Large intestine (tissue), 3 donors: ENCODE measurements at regions not wholly inside any gene's neighbourhood (a gene's known extent, or its start where the extent isn't known, plus 50 kb on each side); places are given as distances from the start of the nearest gene placed in this dataset.

ENCODE experiments used
- DNase-seq, 2 donors: peaks; one replicate each; pipeline versions ENCODE4 v3.0.0 to v3.0.0-alpha.2; 2013
- H3K27ac ChIP-seq: one replicate; pipeline ENCODE4 v1.5.1; 2013; ENCODE audit warnings: low read length
- H3K27me3 ChIP-seq: 2 replicates; pipeline ENCODE4 v1.6.1; 2013; ENCODE audit warnings: low read length; ENCODE audit not compliant: control insufficient read depth, insufficient read depth
- H3K36me3 ChIP-seq: 2 replicates; pipeline ENCODE4 v1.6.1; 2013; ENCODE audit warnings: low read length; ENCODE audit not compliant: control insufficient read depth, insufficient read depth
- H3K4me1 ChIP-seq: one replicate; pipeline ENCODE4 v1.6.1; 2013; ENCODE audit warnings: low read length; ENCODE audit not compliant: control insufficient read depth, insufficient read depth
- H3K4me3 ChIP-seq: one replicate; pipeline ENCODE4 v1.5.1; 2013; ENCODE audit warnings: low read length
- H3K9me3 ChIP-seq: one replicate; pipeline ENCODE4 v1.6.1; 2013; ENCODE audit warnings: mild to moderate bottlenecking, low read depth, low read length, moderate library complexity; ENCODE audit not compliant: control insufficient read depth
- WGBS: methylation state at CpG from one replicate; pipeline ENCODE4 v1.1.5; 2013; ENCODE audit warnings: low lambda C conversion rate; ENCODE audit not compliant: insufficient coverage; 5-methylcytosine and 5-hydroxymethylcytosine counted together

DNA sequence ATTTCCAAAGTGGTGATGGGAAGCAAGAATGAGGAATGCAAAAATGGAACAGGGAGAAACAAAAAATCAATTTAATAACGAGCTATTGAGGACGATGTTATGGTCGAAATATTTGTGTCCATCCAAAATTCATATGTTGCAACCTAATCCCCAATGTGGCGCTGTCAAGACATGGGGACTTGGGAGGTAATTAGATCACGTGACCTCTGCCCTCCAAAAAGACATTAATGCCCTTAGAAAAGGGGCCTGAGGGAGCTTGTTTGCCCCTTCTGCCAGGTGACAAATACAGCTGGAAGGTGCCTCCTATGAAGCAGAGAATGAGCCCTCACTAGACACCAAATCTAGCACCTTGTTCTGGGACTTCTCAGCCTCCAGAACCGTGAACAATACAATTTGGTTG is 315.2 kb upstream of the CDH9 start:
- no peaks in the 10 kb centered on the region for H3K4me1 ChIP-seq
- no peaks in the 10 kb centered on the region for H3K9me3 ChIP-seq
- H3K27ac ChIP-seq, result no peak overlapping the region
- WGBS, result 100% methylated on average over 1 of the region's 6 CpGs
- no peak for DNase-seq
- no peak overlapping the region for H3K4me3 ChIP-seq
- H3K36me3 ChIP-seq, result no peaks in the 10 kb centered on the region
- H3K27me3 ChIP-seq, result no peaks in the 10 kb centered on the region

DNA sequence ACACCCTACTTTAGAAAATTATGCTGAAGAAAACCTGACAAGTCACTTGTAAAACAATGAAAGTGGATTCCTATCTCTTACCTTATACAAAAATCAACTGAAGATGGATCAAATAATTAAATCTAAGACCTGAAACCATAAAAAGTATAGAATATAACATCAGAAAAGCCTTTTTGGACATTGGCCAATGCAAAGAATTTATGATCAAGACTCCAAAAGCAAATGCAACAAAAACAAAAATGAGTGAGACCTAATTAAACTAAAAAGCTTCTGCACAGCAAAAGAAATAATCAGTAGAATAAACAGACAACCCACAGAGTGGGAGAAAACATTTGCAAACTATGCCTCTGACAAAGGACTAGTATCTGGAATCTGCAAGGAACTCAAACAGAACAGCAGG is 303.0 kb upstream of the CDH9 start:
- H3K36me3 ChIP-seq, result no peaks in the 10 kb centered on the region
- no peak for DNase-seq
- no peaks in the 10 kb centered on the region for H3K27me3 ChIP-seq
- no peaks in the 10 kb centered on the region for H3K4me1 ChIP-seq
- H3K4me3 ChIP-seq, result no peak overlapping the region
- H3K27ac ChIP-seq, result no peak overlapping the region
- no peaks in the 10 kb centered on the region for H3K9me3 ChIP-seq

DNA sequence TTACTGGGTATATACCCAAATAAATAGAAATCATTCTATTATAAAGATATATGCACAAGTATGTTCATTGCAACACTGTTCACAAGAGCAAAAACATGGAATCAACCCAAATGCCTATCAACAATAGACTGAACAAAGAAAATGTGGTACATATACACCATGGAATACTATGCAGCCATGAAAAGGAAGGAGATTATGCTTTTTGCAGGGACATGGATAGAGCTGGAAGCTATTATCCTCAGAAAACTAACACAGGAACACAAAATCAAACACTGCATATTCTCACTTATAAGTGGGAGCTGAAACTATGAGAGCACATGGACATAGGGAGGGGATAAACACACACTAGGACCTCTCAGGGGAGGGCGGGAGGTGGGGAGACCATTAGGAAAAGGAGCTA is 298.4 kb upstream of the CDH9 start:
- Histone ChIP-seq H3K27me3 (no peaks in the 10 kb centered on the region), H3K27ac (no peak overlapping the region), H3K9me3 (no peaks in the 10 kb centered on the region), H3K4me1 (no peaks in the 10 kb centered on the region), H3K4me3 (no peak overlapping the region), H3K36me3 (no peaks in the 10 kb centered on the region)
- no peak for DNase-seq
- WGBS, result no CpG with 5 or more reads among the region's 1 CpG

DNA sequence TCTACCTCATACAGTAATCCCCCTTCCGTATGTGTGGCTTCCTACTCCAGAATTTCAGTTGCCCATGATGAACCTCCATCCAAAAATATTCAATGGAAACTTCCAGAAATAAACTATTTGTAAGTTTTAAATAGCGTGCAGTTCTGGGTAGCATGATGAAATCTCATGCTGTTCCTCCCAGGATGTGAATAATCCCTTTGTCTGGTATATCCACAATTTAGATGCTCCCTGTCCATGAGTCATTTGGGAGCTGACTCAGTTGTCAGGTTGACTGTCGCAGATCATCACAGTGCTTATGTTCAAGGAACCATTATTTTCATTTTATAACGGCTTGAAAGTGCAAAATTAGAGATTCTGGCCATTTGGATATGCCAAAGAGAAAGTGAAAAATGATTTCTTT is 290.1 kb upstream of the CDH9 start:
- no peaks in the 10 kb centered on the region for H3K4me1 ChIP-seq
- H3K4me3 ChIP-seq, result no peak overlapping the region
- H3K27ac ChIP-seq, result no peak overlapping the region
- DNase-seq, result no peak
- H3K36me3 ChIP-seq, result no peaks in the 10 kb centered on the region
- H3K27me3 ChIP-seq, result no peaks in the 10 kb centered on the region
- no peaks in the 10 kb centered on the region for H3K9me3 ChIP-seq
- WGBS, result 91% methylated on average over 3 of the region's 4 CpGs

DNA sequence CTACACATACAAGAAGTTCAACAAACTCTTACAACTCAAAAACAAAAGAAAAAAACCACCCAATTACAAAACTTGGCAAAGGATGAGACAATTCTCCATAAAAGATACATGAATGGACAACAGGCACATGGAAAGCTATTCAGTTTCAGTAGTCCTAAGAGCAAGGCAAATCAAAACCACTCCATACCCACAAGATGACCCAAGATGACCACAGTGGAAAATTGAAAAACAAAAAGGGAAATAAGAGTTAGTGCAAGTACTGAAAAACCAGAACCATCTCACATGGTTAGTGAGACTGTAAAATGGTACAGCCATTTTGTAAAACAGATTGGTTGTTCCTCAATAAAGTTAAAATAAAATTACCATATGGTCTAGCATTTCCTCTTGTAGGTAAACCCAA is 287.1 kb upstream of the CDH9 start:
- Histone ChIP-seq H3K4me3 (no peak overlapping the region), H3K27me3 (no peaks in the 10 kb centered on the region), H3K27ac (no peak overlapping the region), H3K4me1 (no peaks in the 10 kb centered on the region), H3K36me3 (no peaks in the 10 kb centered on the region), H3K9me3 (no peaks in the 10 kb centered on the region)
- DNase-seq, result no peak

DNA sequence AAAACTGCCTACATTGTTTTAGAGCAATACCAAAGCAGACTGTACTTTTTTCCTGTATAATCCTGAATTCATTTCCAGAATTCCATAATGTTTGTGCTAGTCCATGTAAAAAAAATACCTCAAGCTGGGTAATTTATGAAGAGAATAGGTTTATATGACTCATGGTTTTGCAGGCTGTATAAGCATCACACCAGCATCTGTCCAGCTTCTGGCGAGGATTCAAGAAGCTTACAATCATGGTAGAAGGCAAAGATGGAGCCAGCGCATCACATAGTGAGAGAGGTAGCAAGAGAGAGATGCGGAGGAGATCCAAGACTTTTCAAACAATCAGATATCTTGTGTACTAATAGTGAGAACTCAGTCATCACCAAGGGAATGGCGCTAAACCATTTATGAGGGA is 280.3 kb upstream of the CDH9 start:
- DNase-seq, result no peak
- H3K27ac ChIP-seq, result no peak overlapping the region
- no CpG with 5 or more reads among the region's 4 CpGs for WGBS
- no peak overlapping the region for H3K4me3 ChIP-seq
- H3K36me3 ChIP-seq, result no peaks in the 10 kb centered on the region
- H3K4me1 ChIP-seq, result no peaks in the 10 kb centered on the region
- no peaks in the 10 kb centered on the region for H3K27me3 ChIP-seq
- H3K9me3 ChIP-seq, result peaks cover 3% of the 10 kb centered on the region

DNA sequence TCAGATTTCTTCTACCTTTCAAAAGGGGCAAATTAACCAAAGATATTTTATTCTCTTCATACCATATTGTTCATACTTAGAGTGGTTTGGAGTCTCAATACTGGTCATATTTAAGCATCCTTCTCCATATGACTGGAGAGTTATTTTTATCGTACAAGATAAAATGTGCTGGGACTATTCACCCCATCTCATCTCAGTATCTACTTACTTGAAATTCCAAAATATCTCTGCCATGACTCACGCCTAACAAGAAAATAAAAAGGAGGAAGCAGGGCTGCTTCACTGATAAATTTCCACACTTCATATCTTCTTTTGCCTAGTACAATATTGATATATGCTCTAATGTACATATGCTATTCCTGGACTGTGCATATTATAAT is 277.9 kb upstream of the CDH9 start:
- Histone ChIP-seq H3K36me3 (no peaks in the 10 kb centered on the region), H3K4me1 (no peaks in the 10 kb centered on the region), H3K9me3 (peaks cover 3% of the 10 kb centered on the region), H3K27ac (no peak overlapping the region), H3K4me3 (no peak overlapping the region), H3K27me3 (no peaks in the 10 kb centered on the region)
- no CpG with 5 or more reads among the region's 2 CpGs for WGBS
- DNase-seq, result no peak

DNA sequence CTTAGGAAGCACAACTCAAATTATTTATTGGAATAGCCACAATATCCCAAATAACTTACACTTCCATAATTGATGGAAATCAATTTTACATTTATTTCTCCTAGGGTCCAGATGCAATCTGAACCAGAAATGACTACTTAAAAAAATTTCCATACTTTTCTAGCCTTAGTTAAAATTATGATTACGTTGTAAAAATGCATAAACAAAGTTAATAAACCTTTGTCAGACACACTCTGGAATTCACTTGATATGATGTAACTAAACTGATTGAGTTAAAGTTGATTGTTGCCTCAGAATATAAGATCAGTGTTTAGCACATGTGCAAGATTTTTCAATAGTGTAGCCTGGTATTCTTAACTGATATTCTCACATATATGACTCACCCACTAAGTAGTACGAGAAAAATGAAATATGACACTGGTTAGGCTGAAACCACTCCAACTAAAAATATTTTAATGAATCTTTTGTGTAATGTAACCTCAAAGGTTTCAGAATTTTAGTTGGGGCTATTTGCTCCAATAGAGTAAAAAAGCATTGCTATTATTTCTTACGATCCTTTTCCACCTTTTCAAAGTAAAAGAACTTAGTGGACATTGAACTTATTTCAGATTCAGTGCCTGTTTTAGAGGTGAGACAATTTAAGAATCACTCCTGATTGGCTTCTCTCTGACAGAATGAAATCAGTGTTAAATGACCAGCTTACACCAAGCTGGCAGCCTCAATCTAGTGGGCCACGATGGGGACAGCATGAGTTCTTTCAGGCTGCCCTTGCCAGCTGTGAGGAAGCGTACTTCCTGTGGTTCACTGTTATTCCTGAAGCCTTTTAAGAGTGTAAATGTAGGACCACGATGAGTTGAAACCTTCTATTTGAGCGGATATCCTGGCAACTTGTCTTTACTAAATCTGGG is 277.2 kb upstream of the CDH9 start:
- H3K36me3 ChIP-seq, result no peaks in the 10 kb centered on the region
- H3K27me3 ChIP-seq, result no peaks in the 10 kb centered on the region
- no peak overlapping the region for H3K27ac ChIP-seq
- no CpG with 5 or more reads among the region's 7 CpGs for WGBS
- H3K9me3 ChIP-seq, result peaks cover 3% of the 10 kb centered on the region
- no peaks in the 10 kb centered on the region for H3K4me1 ChIP-seq
- no peak for DNase-seq
- no peak overlapping the region for H3K4me3 ChIP-seq

DNA sequence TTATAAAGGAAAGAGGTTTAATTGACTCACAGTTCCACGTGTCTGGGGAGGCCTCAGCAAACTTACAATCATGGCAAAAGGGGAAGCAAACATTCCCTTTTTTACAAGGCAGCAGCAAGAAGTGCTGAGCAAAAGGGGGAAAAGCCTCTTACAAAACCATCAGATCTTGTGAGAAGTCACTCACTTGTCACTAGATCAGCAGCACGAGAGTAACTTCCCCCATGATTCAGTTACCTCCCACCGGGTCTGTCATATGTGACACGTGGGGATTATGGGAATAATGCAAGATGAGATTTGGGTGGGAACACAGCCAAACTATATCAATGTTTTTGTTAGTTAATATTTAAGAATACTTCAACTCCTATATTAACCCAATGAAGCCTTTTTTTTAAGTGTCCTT is 275.2 kb upstream of the CDH9 start:
- no peak for DNase-seq
- peaks cover 3% of the 10 kb centered on the region for H3K9me3 ChIP-seq
- WGBS, result no CpG with 5 or more reads among the region's 4 CpGs

DNA sequence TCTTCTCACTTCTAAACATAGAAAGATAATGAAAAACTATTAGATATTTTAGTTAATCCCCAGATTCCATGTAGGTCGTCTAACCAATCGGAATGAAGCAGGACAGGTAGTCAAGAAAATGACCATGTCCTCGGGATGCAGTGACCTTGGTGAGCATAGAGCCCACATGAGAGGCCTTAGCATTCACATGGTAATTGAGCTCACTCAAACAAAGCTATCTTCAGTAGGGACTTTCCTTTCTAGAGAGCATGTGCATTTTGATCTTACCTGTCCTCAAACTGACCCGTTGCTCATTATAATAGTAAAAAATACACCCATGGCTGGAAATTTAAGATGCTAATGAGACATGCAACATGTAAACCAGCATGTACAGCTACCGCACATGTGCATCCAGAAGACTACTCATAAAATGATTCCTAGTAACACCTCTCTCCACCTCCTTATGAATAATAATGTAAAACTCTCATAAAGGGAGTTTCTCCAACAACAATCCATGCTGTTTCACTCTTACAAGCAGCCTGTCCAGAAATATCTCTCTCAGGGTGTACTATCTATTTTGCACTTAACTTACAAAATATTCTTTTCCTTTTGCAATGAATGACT is 274.0 kb upstream of the CDH9 start:
- no peaks in the 10 kb centered on the region for H3K4me1 ChIP-seq
- DNase-seq, result no peak
- H3K4me3 ChIP-seq, result no peak overlapping the region
- H3K36me3 ChIP-seq, result no peaks in the 10 kb centered on the region
- no peaks in the 10 kb centered on the region for H3K27me3 ChIP-seq
- no peaks in the 10 kb centered on the region for H3K9me3 ChIP-seq
- no CpG with 5 or more reads among the region's 5 CpGs for WGBS
- no peak overlapping the region for H3K27ac ChIP-seq

More for the DNA sequence above, 275.2 kb upstream of the CDH9 start:
- no peak overlapping the region for H3K27ac ChIP-seq
- H3K27me3 ChIP-seq, result no peaks in the 10 kb centered on the region
- H3K4me1 ChIP-seq, result no peaks in the 10 kb centered on the region
- no peak overlapping the region for H3K4me3 ChIP-seq
- H3K36me3 ChIP-seq, result no peaks in the 10 kb centered on the region

DNA sequence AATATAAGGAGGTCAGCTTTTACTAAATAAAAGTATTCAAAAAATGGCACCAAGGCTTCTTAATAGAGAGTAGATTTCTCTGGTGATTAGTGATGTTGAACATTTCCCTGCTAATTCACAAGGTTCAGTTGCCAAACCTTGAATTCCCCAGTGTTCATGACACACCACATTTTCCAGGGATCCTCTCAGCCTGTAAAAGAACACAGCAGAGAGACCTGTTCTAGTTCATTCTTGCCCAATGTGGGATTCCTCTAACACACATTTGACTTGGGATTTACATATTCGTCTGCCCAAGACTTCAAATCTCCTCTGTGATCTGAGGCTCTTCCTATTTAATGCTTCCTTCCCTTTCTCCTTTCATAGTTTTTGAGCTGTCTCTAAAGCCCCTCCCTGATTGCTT is 273.2 kb upstream of the CDH9 start:
- no peak for DNase-seq
- 91% methylated on average over 1 of the region's 1 CpG for WGBS
- no peaks in the 10 kb centered on the region for H3K9me3 ChIP-seq

More for the DNA sequence above, 273.2 kb upstream of the CDH9 start:
- no peak overlapping the region for H3K27ac ChIP-seq
- no peaks in the 10 kb centered on the region for H3K4me1 ChIP-seq
- no peaks in the 10 kb centered on the region for H3K36me3 ChIP-seq
- H3K4me3 ChIP-seq, result no peak overlapping the region
- H3K27me3 ChIP-seq, result no peaks in the 10 kb centered on the region
